ENCODE measurements at regions not wholly inside any gene's neighbourhood (a gene's known extent, or its start where the extent isn't known, plus 50 kb on each side); places are given as distances from the start of the nearest gene placed in this dataset.

- Histone ChIP-seq H3K9me2 (ENCODE audit: insufficient read depth) (peaks cover 9% of the 10 kb centered on the region), H3F3A (replicated peaks; ENCODE audit: low read depth) (no peaks in the 10 kb centered on the region), H2AFZ (no peak overlapping the region), H3K27me3 (ENCODE audit: insufficient read depth) (no peaks in the 10 kb centered on the region), H3K79me2 (replicated peaks; ENCODE audit: insufficient read depth) (no peaks in the 10 kb centered on the region), H4K20me1 (replicated peaks; ENCODE audit: insufficient read depth) (no peaks in the 10 kb centered on the region), H3K36me3 (ENCODE audit: insufficient read depth) (no peaks in the 10 kb centered on the region), H3K4me3 (no peak overlapping the region), H3K4me1 (ENCODE audit: insufficient read depth) (no peaks in the 10 kb centered on the region), H3K27ac (ENCODE audit: low read depth) (no peak overlapping the region), H3K4me2 (no peak overlapping the region)
- Mint-ChIP-seq H3K4me1 (no peaks in the 10 kb centered on the region; the same call in 2 of the 3 replicates), H3K9me3 (peaks cover 9% of the 10 kb centered on the region; the same call in 1 of the 3 replicates), H3K27me3 (ENCODE audit: insufficient read depth, low read depth, poor library complexity) (peaks cover 3% of the 10 kb centered on the region), H3K36me3 (ENCODE audit: low read depth) (no peaks in the 10 kb centered on the region; the same call in 2 of the 3 replicates), H3K4me3 (no peak overlapping the region), H3K27ac (no peak overlapping the region)
- no peak for ATAC-seq
- no peak for TF ChIP-seq ZNF462 (CRISPR knock-in tag; IDR thresholded peaks at IDR 0.05)
- no peak for TF ChIP-seq CTCF (conservative IDR thresholded peaks at IDR 0.05; ENCODE audit: low read depth in 2 of 2)
- TF ChIP-seq ZNF331 (CRISPR knock-in tag; IDR thresholded peaks at IDR 0.05; ENCODE audit: low read depth): no peak
- no peak for TF ChIP-seq ZNF114 (CRISPR knock-in tag; IDR thresholded peaks at IDR 0.05)
- DNase-seq (ENCODE audit: low spot score): no peak
Observed at GRCh38 chr10:121409466-121410104, 188.7 kb downstream of the FGFR2 start.

Measured in GM23338 (cell line).